PC-3 (cell line): ENCODE measurements at regions not wholly inside any gene's neighbourhood (a gene's known extent, or its start where the extent isn't known, plus 50 kb on each side); places are given as distances from the start of the nearest gene placed in this dataset.

Source experiments
- ATAC-seq: fragments of 200-7000 bp; cut with Tn5 transposase; 2 replicates; pipeline ENCODE4 v1.9.1; 2020; ENCODE audit warnings: mild to moderate bottlenecking, moderate library complexity
- BruUV-seq: library from RNA; stranded (reverse); fragments of 400-500 nt; replicated peaks from 2 replicates; lab custom pipeline; 2021; lab: Mats Ljungman, UMichigan
- CTCF ChIA-PET: fragments of 300-600 bp; sonication (Branson Sonifier 250); formaldehyde crosslinking; loops from one replicate; lab custom pipeline; 2022; ENCODE audit warnings: antibody characterized with exemption; lab: Charles Lee
- POLR2A ChIA-PET: fragments of 300-600 bp; sonication (Branson Sonifier 250); formaldehyde crosslinking; loops from one replicate; lab custom pipeline; 2022; ENCODE audit warnings: antibody characterized with exemption; ENCODE audit not compliant: unreplicated experiment; lab: Charles Lee
- DNase-seq: peaks from one replicate; pipeline ENCODE4 v3.0.0-alpha.2; 2015
- H2AFZ ChIP-seq: fragments of 300-600 bp; sonication (generic); 2 replicates; pipeline ENCODE4 v1.6.0; 2016; ENCODE audit warnings: antibody characterized with exemption, low read length
- H3F3A ChIP-seq: fragments of 300-600 bp; sonication (generic); one replicate; pipeline ENCODE4 v1.6.0; 2017; ENCODE audit warnings: antibody characterized with exemption, low read length, control low read depth, mild to moderate bottlenecking; ENCODE audit not compliant: unreplicated experiment
- H3K27ac ChIP-seq: fragments of 300-600 bp; sonication (generic); 2 replicates; pipeline ENCODE4 v1.5.1; 2016; ENCODE audit warnings: mild to moderate bottlenecking, low read length
- H3K27me3 ChIP-seq: fragments of 300-600 bp; sonication (generic); 2 replicates; pipeline ENCODE4 v1.6.1; 2016; ENCODE audit warnings: low read length, mixed read lengths
- H3K36me3 ChIP-seq: fragments of 300-600 bp; sonication (generic); 2 replicates; pipeline ENCODE4 v1.6.1; 2016; ENCODE audit warnings: low read depth, mixed run types, low read length, mixed read lengths
- H3K4me1 ChIP-seq: fragments of 300-600 bp; sonication (generic); 2 replicates; pipeline ENCODE4 v1.5.1; 2016; ENCODE audit warnings: low read length; ENCODE audit not compliant: insufficient read depth
- H3K4me2 ChIP-seq: fragments of 300-600 bp; sonication (generic); 2 replicates; pipeline ENCODE4 v1.6.0; 2016; ENCODE audit warnings: low read length
- H3K4me3 ChIP-seq: fragments of 300-600 bp; sonication (generic); 2 replicates; pipeline ENCODE4 v1.5.1; 2016; ENCODE audit warnings: mild to moderate bottlenecking, low read length, mixed read lengths
- H3K79me2 ChIP-seq: fragments of 300-600 bp; sonication (generic); 2 replicates; pipeline ENCODE4 v1.6.1; 2017; ENCODE audit warnings: low read length, mixed read lengths
- H3K9ac ChIP-seq: fragments of 300-600 bp; sonication (generic); 2 replicates; pipeline ENCODE4 v1.6.0; 2016; ENCODE audit warnings: mild to moderate bottlenecking, low read length
- H3K9me2 ChIP-seq: fragments of 300-600 bp; sonication (generic); replicated peaks from 2 replicates; pipeline ENCODE4 v1.6.1; 2016; ENCODE audit warnings: mixed run types, low read length, mixed read lengths
- H3K9me3 ChIP-seq: fragments of 300-600 bp; sonication (generic); 2 replicates; pipeline ENCODE4 v1.6.1; 2016; ENCODE audit warnings: low read length, mixed read lengths
- H4K20me1 ChIP-seq: fragments of 300-600 bp; sonication (generic); 2 replicates; pipeline ENCODE4 v1.6.1; 2016; ENCODE audit warnings: low read length, mixed read lengths
- EZH2 ChIP-seq: fragments of 300-600 bp; sonication (generic); IDR thresholded peaks from one replicate; pipeline ENCODE4 v1.6.1; 2017; ENCODE audit warnings: antibody characterized with exemption, mild to moderate bottlenecking, low read length; ENCODE audit not compliant: unreplicated experiment
- EZH2phosphoT487 ChIP-seq: fragments of 300-600 bp; sonication (generic); IDR thresholded peaks from 2 replicates; pipeline ENCODE4 v1.6.1; 2018; ENCODE audit warnings: mild to moderate bottlenecking, antibody characterized with exemption, low read length, borderline replicate concordance
- intact Hi-C: fragments of 100-400 bp; cut with micrococcal nuclease; formaldehyde crosslinking; loops from 2 replicates; pipeline ENCODE4 v1.9.0; 2023
- TF ChIP-seq, protein P1 (sequence below): fragments of 300-600 bp; sonication (generic); conservative IDR thresholded peaks from 2 replicates; pipeline ENCODE4 v1.5.1; 2017; ENCODE audit warnings: antibody characterized with exemption, low read depth, mild to moderate bottlenecking, low read length

DNA sequence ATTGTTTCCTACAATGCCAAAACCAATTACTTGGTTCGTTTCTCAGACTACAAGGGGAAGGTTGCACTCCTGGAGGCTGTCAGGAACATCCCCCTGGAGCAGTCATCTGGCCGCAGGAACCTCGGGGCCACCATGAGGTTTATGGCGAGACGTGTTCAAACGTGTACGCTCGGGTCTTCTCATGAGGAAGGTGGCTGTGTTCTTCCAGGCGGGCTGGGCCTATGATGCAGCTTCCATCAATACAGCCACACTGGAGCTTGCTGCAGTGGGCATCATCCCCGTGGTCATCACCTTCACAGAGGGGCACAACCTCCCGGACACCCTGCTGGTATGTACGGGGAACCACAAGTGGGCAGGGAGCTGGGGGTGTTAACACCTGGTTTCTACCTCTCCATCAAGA lies 94.5 kb upstream of the COL6A5 start:
- no peak for DNase-seq
- Histone ChIP-seq H3K4me1 (no peaks in the 10 kb centered on the region), H3K9ac (no peak overlapping the region), H3K4me3 (no peak overlapping the region), H3K9me2 (no peaks in the 10 kb centered on the region), H3K27ac (no peak overlapping the region), H3K36me3 (no peaks in the 10 kb centered on the region), H3F3A (no peaks in the 10 kb centered on the region), H4K20me1 (no peaks in the 10 kb centered on the region), H3K9me3 (no peaks in the 10 kb centered on the region), H3K79me2 (no peaks in the 10 kb centered on the region), H3K4me2 (no peak overlapping the region), H2AFZ (no peak overlapping the region), H3K27me3 (peaks cover 16% of the 10 kb centered on the region)
- TF ChIP-seq EZH2 (no peak), EZH2phosphoT487 (no peak)
- TF ChIP-seq, protein P1, sequence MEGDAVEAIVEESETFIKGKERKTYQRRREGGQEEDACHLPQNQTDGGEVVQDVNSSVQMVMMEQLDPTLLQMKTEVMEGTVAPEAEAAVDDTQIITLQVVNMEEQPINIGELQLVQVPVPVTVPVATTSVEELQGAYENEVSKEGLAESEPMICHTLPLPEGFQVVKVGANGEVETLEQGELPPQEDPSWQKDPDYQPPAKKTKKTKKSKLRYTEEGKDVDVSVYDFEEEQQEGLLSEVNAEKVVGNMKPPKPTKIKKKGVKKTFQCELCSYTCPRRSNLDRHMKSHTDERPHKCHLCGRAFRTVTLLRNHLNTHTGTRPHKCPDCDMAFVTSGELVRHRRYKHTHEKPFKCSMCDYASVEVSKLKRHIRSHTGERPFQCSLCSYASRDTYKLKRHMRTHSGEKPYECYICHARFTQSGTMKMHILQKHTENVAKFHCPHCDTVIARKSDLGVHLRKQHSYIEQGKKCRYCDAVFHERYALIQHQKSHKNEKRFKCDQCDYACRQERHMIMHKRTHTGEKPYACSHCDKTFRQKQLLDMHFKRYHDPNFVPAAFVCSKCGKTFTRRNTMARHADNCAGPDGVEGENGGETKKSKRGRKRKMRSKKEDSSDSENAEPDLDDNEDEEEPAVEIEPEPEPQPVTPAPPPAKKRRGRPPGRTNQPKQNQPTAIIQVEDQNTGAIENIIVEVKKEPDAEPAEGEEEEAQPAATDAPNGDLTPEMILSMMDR = no peak
- ATAC-seq = no peak
- POLR2A ChIA-PET = no interaction called here
- CTCF ChIA-PET = no interaction called here
- BruUV-seq = no TSS peak
- intact Hi-C loops = no loop called here

DNA sequence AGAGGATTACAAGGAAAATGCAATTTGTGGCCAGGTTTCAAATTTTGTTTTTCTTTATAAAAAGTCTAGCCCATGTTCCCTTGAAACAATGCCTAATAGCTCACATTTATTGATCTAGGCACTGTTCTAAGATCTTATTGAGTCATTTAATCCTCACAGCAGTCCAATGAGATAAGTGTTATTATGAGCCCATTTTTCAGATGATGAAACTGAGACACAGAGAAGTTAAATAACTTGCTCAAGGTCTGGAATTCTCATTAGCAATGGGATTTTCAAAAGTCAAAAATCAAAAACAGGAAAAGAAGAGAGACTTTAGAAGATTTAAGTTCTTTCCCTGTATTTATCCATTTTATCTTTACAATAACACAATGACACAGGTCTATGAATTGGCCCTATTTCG lies 90.0 kb upstream of the COL6A5 start:
- no peak overlapping the region for H2AFZ ChIP-seq
- no peaks in the 10 kb centered on the region for H3K36me3 ChIP-seq
- ATAC-seq (no peak), DNase-seq (no peak)
- intact Hi-C loops = no loop called here
- no peaks in the 10 kb centered on the region for H3K9me3 ChIP-seq
- no peak for TF ChIP-seq EZH2
- TF ChIP-seq EZH2phosphoT487 = no peak
- H3K4me2 ChIP-seq = no peak overlapping the region
- H3F3A ChIP-seq = no peaks in the 10 kb centered on the region
- H3K4me1 ChIP-seq = no peaks in the 10 kb centered on the region
- no peaks in the 10 kb centered on the region for H4K20me1 ChIP-seq
- no peak overlapping the region for H3K4me3 ChIP-seq
- POLR2A ChIA-PET = no interaction called here
- no peak overlapping the region for H3K27ac ChIP-seq
- H3K27me3 ChIP-seq = 0 out of 2 replicates have a peak, but pooled peaks cover 14% of the 10 kb centered on the region
- CTCF ChIA-PET = no interaction called here
- no peaks in the 10 kb centered on the region for H3K79me2 ChIP-seq
- no TSS peak for BruUV-seq
- no peaks in the 10 kb centered on the region for H3K9me2 ChIP-seq
- H3K9ac ChIP-seq = no peak overlapping the region

DNA sequence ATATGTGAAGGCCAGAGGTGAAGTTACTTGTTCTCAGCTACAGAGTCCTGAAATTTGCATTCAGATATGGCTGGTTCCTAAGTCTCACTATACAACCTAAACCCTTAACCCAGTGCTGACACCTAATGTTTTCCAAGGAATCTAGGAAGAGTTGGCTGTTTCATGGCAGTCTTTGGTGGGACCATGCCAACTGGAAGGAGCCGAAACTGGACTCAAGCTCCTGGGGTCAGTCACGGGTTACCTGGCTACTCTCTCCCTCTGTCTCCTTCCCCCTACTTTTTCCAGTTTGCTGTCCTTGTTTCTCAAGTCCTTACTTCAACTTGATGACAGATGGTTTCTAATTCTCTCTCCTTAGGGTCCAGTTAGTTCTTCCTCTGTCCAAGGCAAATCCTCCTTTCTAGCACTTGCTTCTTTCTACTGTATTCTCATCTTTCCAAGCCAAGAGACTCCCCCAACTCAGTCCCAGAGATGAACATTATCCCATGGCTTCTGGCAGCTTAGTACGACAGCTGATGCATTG lies 88.6 kb upstream of the COL6A5 start:
- H3K9ac ChIP-seq = no peak overlapping the region
- no peaks in the 10 kb centered on the region for H4K20me1 ChIP-seq
- H3K4me2 ChIP-seq = no peak overlapping the region
- no peaks in the 10 kb centered on the region for H3K9me2 ChIP-seq
- H3K9me3 ChIP-seq = no peaks in the 10 kb centered on the region
- no peaks in the 10 kb centered on the region for H3K79me2 ChIP-seq
- no peaks in the 10 kb centered on the region for H3F3A ChIP-seq
- DNase-seq = no peak
- BruUV-seq = no TSS peak
- H3K4me3 ChIP-seq = no peak overlapping the region
- no peaks in the 10 kb centered on the region for H3K4me1 ChIP-seq
- ChIA-PET CTCF (no interaction called here), POLR2A (no interaction called here)
- no peak overlapping the region for H2AFZ ChIP-seq
- no peak for ATAC-seq
- intact Hi-C loops = no loop called here
- no peaks in the 10 kb centered on the region for H3K36me3 ChIP-seq
- TF ChIP-seq EZH2phosphoT487 = no peak
- TF ChIP-seq, protein P1 = no peak
- no peak for TF ChIP-seq EZH2
- H3K27me3 ChIP-seq = 0 out of 2 replicates have a peak, but pooled peaks cover 14% of the 10 kb centered on the region
- no peak overlapping the region for H3K27ac ChIP-seq
